GM12864 (cell line): ENCODE measurements at regions not wholly inside any gene's neighbourhood (a gene's known extent, or its start where the extent isn't known, plus 50 kb on each side); places are given as distances from the start of the nearest gene placed in this dataset.

ENCODE experiments used
- DNase-seq: peaks from one replicate; pipeline ENCODE4 v3.0.0-alpha.2; 2011; ENCODE audit warnings: low read depth
- H3K4me3 ChIP-seq: 2 replicates; pipeline ENCODE4 v1.5.1; 2011; ENCODE audit warnings: mild to moderate bottlenecking, low read depth, low read length, control low read depth
- CTCF ChIP-seq: IDR thresholded peaks from 2 replicates; pipeline ENCODE4 v1.5.1; 2011; ENCODE audit warnings: low read depth, mild to moderate bottlenecking, moderate library complexity, low read length, control low read depth, inconsistent platforms; ENCODE audit errors: missing control alignments

- no peak for TF ChIP-seq CTCF
- no peak for DNase-seq
- no peak overlapping the region for H3K4me3 ChIP-seq
Observed at GRCh38 chrX:45537936-45538335, 337.3 kb upstream of the DIPK2B start.

- DNase-seq = no peak
- H3K4me3 ChIP-seq = no peak overlapping the region
- no peak for TF ChIP-seq CTCF
Observed at GRCh38 chrX:45527834-45528233, 327.2 kb upstream of the DIPK2B start.

GRCh38 chrX:45524805-45525204, 324.1 kb upstream of the DIPK2B start:
- no peak for DNase-seq
- TF ChIP-seq CTCF = no peak
- H3K4me3 ChIP-seq = no peak overlapping the region

GRCh38 chrX:45524296-45524695, 323.6 kb upstream of the DIPK2B start:
- TF ChIP-seq CTCF = no peak
- no peak overlapping the region for H3K4me3 ChIP-seq
- no peak for DNase-seq

GRCh38 chrX:45518552-45518951, 317.9 kb upstream of the DIPK2B start:
- DNase-seq = no peak
- TF ChIP-seq CTCF = no peak
- no peak overlapping the region for H3K4me3 ChIP-seq

- DNase-seq = no peak
- no peak for TF ChIP-seq CTCF
- H3K4me3 ChIP-seq = no peak overlapping the region
Observed at GRCh38 chrX:45517090-45517973, 316.7 kb upstream of the DIPK2B start.
